22Rv1 (cell line): ENCODE measurements at regions not wholly inside any gene's neighbourhood (a gene's known extent, or its start where the extent isn't known, plus 50 kb on each side); places are given as distances from the start of the nearest gene placed in this dataset.

Experiments
- H3K27ac ChIP-seq: fragments of 450-650 bp; 2 replicates; pipeline ENCODE4 v1.5.1; 2017
- CTCF ChIP-seq: fragments of 450-650 bp; IDR thresholded peaks from 2 replicates; pipeline ENCODE4 v1.5.1; 2017; ENCODE audit warnings: mild to moderate bottlenecking
- ZFX ChIP-seq: fragments of 450-650 bp; IDR thresholded peaks from 2 replicates; pipeline ENCODE4 v1.6.1; 2017; ENCODE audit warnings: antibody characterized with exemption, borderline replicate concordance

DNA sequence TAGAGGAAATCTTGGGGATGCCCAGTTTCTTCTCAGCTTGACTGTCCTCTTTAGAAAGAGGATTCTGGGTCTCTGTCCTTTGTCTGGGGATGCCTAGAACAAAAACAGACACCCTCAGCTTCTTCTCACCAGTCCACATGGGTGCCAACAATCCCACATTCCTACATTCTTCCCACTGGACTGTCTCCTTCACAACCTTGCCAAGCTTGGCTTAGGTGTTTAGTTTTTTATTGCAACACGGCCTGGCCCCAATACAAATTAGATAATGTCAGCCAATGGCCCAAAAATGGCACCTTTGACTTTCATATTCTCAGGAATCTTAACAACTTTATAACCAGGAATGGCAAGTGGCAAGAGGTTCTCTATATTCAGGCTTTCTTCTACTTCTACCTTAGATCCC lies 273.0 kb downstream of the RNF152 start:
- TF ChIP-seq CTCF = no peak

GRCh38 chr18:61618816-61619215 lies 274.0 kb downstream of the RNF152 start:
- H3K27ac ChIP-seq = no peak overlapping the region
- TF ChIP-seq CTCF = no peak
- TF ChIP-seq ZFX = no peak

More for the DNA sequence above, 273.0 kb downstream of the RNF152 start:
- H3K27ac ChIP-seq = no peak overlapping the region

DNA sequence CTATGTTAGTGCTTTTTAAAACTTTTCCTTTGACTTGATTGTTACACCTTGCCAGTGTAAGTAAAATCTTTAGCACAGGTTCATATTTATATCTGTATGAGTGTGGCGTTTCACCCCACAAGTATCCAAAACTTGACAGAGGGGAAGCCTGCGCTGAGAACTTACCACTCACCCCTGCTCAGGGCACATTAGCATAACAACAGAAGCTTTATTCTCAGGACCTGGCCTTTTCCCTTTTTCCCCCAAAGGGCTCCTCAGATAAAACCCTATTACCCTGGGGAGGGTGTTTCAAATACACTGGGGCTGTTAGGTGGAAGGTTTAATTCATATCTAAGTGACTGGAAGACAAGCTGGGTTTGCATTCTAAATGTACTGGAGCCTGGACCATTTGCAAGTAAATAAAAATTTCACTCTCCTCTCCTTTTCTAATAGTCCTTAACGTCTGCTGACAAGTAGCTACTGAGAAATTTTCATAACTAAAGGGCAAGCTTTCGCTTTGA lies 276.6 kb downstream of the RNF152 start:
- TF ChIP-seq ZFX = no peak
- no peak for TF ChIP-seq CTCF
- no peak overlapping the region for H3K27ac ChIP-seq

DNA sequence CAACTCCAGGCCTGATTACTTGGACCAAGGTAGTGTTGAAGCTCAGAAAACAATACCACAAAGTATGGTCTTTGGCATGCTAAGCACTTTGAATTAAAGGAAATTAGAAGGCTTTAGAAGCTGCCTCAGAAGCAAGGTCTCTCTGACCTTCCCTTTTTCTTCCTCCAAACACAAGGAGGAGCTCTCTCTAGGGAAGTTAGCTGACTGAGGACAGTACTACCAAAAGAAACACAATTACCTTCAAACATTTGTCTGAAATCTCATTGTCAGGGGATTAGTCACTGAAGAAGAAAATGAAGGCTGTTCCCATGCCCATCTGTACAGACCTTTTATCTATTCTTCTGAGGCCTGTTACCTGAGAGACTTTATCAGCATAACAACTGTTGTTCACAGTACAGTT lies 279.3 kb downstream of the CDH20 start:
- no peak overlapping the region for H3K27ac ChIP-seq
- TF ChIP-seq ZFX = no peak
- TF ChIP-seq CTCF = peak; percentile 23

DNA sequence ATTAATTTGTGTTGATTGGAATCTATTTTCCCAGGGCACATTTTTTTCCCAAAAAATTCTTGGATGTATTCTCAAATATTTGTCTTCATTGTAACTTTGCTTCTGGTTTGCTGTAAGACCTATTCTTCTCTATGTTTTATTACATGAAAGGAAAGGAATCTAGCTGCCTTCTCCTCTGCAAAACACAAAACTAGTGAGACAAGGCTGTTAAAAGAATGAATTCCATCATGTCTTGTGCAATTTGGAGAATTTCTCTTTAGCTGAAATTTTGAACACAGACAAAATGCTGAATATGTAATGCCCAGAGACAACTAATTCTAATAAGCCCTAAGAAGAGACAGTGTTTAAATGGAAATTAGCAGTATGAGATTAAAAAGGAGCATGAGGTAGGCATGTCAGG lies 275.9 kb downstream of the CDH20 start:
- TF ChIP-seq ZFX = no peak
- TF ChIP-seq CTCF = no peak
- no peak overlapping the region for H3K27ac ChIP-seq

DNA sequence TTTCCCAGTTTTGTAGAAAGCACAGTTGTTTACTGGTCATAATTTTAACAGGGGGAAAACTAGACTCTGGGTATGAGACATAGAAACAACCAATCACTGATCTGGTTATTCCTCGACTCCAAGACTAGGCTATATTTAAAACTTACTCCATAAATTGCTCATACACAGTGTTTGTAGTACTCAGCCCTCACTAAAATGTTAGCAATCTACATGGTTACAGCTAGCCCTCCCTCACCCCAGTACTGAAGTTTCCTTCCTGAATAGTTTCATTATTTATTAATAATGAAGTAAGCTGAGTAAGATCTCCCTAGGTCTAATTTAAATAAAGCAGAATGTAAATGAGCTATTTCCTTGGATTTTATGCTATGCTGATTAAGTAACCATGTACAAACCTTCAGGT lies 275.1 kb downstream of the CDH20 start:
- H3K27ac ChIP-seq = no peak overlapping the region
- TF ChIP-seq CTCF (no peak), ZFX (no peak)

DNA sequence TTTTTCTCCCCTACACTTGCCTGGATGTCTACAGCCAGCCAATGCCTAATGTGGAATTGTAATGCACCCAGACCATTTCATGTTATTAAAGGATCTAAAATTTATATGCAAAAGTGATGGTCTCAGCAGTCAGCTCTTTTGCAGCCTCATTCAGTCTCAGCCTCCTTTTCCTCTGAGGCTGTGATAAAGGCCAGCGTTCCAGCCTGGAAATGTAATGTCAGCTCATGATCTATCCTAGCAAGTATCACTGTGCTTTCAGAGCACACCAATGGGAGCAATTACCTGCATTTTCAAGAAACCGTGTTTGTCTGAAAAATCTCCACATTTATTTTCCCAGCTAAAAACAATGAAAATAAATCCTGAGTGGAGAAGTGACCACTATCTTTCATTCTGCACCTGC lies 274.6 kb downstream of the CDH20 start:
- H3K27ac ChIP-seq = no peak overlapping the region
- TF ChIP-seq ZFX (no peak), CTCF (no peak)
